ENCODE measurements at regions not wholly inside any gene's neighbourhood (a gene's known extent, or its start where the extent isn't known, plus 50 kb on each side); places are given as distances from the start of the nearest gene placed in this dataset.

- H3K27me3 ChIP-seq = no peaks in the 10 kb centered on the region
- no peaks in the 10 kb centered on the region for H3K36me3 ChIP-seq
- H3K4me1 ChIP-seq = no peaks in the 10 kb centered on the region
- no peaks in the 10 kb centered on the region for H3K9me3 ChIP-seq
- ATAC-seq = no peak
- H3K4me3 ChIP-seq = no peak overlapping the region
- WGBS, 2 donors (ENCODE audit: low coverage in 1 of 2) = 37 to 66% methylated on average over 3 of the region's 3 CpGs
- TF ChIP-seq EP300 (IDR thresholded peaks at IDR 0.05) (no peak), POLR2AphosphoS5 (IDR thresholded peaks at IDR 0.05) (no peak), POLR2A (IDR thresholded peaks at IDR 0.05) (no peak), CTCF (IDR thresholded peaks at IDR 0.05) (no peak)
- H3K27ac ChIP-seq = no peak overlapping the region
Observed at GRCh38 chr2:34121076-34121475, 522.0 kb upstream of the FAM98A start.

- Histone ChIP-seq H3K27ac (no peak overlapping the region), H3K36me3 (no peaks in the 10 kb centered on the region), H3K4me1 (no peaks in the 10 kb centered on the region), H3K27me3 (no peaks in the 10 kb centered on the region), H3K9me3 (no peaks in the 10 kb centered on the region), H3K4me3 (no peak overlapping the region)
- WGBS, 2 donors (ENCODE audit: low coverage in 1 of 2) = 79 to 85% methylated on average over 1 of the region's 1 CpG
- TF ChIP-seq POLR2A (IDR thresholded peaks at IDR 0.05) = no peak
- TF ChIP-seq CTCF (IDR thresholded peaks at IDR 0.05) = no peak
- no peak for TF ChIP-seq POLR2AphosphoS5 (IDR thresholded peaks at IDR 0.05)
- no peak for TF ChIP-seq EP300 (IDR thresholded peaks at IDR 0.05)
- no peak for ATAC-seq
Observed at GRCh38 chr2:34115076-34115475, 516.0 kb upstream of the FAM98A start.

- no peak overlapping the region for H3K4me3 ChIP-seq
- no peak for ATAC-seq
- H3K4me1 ChIP-seq = no peaks in the 10 kb centered on the region
- no peaks in the 10 kb centered on the region for H3K27me3 ChIP-seq
- no peaks in the 10 kb centered on the region for H3K36me3 ChIP-seq
- TF ChIP-seq POLR2AphosphoS5 (IDR thresholded peaks at IDR 0.05) = no peak
- no peak for TF ChIP-seq EP300 (IDR thresholded peaks at IDR 0.05)
- no peak for TF ChIP-seq POLR2A (IDR thresholded peaks at IDR 0.05)
- TF ChIP-seq CTCF (IDR thresholded peaks at IDR 0.05) = no peak
- WGBS, 2 donors (ENCODE audit: low coverage in 1 of 2) = 70 to 86% methylated on average over 1 of the region's 1 CpG
- no peaks in the 10 kb centered on the region for H3K9me3 ChIP-seq
- no peak overlapping the region for H3K27ac ChIP-seq
Observed at GRCh38 chr2:34112161-34112560, 513.1 kb upstream of the FAM98A start.

- no peak for TF ChIP-seq POLR2AphosphoS5 (IDR thresholded peaks at IDR 0.05)
- TF ChIP-seq POLR2A (IDR thresholded peaks at IDR 0.05) = no peak
- Histone ChIP-seq H3K4me3 (no peak overlapping the region), H3K27ac (no peak overlapping the region), H3K9me3 (no peaks in the 10 kb centered on the region), H3K4me1 (no peaks in the 10 kb centered on the region), H3K36me3 (no peaks in the 10 kb centered on the region), H3K27me3 (no peaks in the 10 kb centered on the region)
- no peak for ATAC-seq
- 71 to 100% methylated on average over 1 of the region's 1 CpG for WGBS, 2 donors (ENCODE audit: low coverage in 1 of 2)
Observed at GRCh38 chr2:34110392-34110791, 511.3 kb upstream of the FAM98A start.

- 67 to 86% methylated on average over 1 of the region's 1 CpG for WGBS, 2 donors (ENCODE audit: low coverage in 1 of 2)
- Histone ChIP-seq H3K27me3 (no peaks in the 10 kb centered on the region), H3K27ac (no peak overlapping the region), H3K4me3 (no peak overlapping the region), H3K4me1 (no peaks in the 10 kb centered on the region), H3K9me3 (no peaks in the 10 kb centered on the region), H3K36me3 (no peaks in the 10 kb centered on the region)
- no peak for ATAC-seq
- TF ChIP-seq POLR2AphosphoS5 (IDR thresholded peaks at IDR 0.05) (no peak), EP300 (IDR thresholded peaks at IDR 0.05) (no peak), CTCF (IDR thresholded peaks at IDR 0.05) (no peak), POLR2A (IDR thresholded peaks at IDR 0.05) (no peak)
Observed at GRCh38 chr2:34107811-34108210, 508.7 kb upstream of the FAM98A start.
